NCI-H526 (cell line): ENCODE measurements at regions not wholly inside any gene's neighbourhood (a gene's known extent, or its start where the extent isn't known, plus 50 kb on each side); places are given as distances from the start of the nearest gene placed in this dataset.

Experiments
- DNase-seq, 2 experiments: peaks; one replicate each; lab custom pipeline; 2025; lab: John Stamatoyannopoulos, UW

DNA sequence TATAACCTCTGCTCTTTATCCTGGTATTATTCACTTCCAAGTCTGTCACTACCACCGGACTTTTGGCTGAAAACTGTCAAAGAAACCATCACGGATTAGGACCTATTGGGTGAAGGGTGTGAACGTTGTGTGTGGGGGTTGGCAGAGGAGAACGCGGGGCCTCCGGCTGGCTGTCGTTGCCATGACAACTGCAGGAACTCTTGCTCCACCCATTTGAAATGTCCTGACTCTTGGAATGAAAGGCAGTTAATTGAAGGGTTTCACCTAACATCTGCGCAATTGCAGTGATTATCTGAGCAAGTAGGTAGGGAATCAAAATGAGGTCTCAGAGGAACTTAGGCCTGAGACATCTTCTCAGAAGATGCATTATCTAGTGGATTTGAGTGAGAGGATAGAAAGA is 60.9 kb upstream of the CLMP start:
- DNase-seq: no peak

DNA sequence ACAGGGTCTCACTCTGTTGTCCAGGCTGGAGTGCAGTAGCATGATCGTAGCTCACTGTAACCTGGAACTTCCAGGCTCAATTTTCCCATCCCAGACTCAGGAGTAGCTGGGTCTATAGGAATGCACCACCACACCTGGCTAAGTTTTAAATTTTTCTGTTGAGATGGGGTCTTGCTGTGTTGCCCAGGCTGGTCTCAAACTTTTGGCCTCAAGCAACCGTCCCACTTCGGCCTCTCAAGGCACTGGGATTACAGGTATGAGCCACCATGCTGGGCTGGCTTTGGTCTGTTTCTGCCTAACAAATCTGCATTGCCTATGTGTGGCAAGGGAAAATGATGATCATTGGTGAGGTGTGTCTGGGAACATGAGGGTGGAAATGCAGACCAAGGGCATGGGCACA is 59.3 kb upstream of the CLMP start:
- DNase-seq: no peak

DNA sequence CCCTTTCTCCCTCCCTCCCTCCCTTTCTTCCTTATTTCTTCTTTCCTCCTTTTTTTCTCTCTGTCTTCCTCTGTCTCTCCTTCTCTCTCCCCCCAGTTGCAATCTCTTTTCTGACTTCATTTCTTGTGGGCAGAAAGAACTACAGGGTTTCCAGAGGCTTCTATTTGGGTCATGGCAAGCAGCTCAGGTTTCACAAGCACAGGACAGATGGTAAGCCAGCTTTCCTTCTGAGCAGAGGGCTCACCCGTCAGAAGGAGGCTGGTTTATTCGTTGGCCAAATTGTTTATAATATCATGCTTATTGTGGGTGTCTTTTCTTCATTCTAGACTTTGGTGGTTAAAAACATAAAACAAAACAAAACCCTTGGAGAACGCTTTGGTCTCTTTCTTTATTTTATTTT is 58.9 kb upstream of the CLMP start:
- no peak for DNase-seq

DNA sequence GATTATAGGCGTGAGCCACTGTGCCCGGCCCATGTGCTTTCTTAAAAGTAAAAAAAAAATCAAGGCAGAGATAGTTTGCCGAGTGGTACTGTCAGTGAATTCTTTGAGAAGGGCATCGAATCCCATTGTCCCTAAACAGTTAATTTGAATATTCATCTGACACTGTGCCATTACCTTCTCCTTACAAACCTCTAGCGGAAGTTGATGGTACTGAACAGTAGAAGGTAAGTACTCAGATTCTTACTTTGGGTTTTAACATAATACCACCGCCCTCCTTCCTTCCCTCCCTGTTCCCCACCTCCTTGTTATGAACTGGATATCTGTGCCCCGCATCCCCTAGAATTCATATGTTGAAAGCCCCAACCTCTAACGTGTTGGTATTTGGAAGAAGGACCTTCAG is 58.2 kb upstream of the CLMP start:
- DNase-seq: peak in 1 of 2 experiments; percentile 43

DNA sequence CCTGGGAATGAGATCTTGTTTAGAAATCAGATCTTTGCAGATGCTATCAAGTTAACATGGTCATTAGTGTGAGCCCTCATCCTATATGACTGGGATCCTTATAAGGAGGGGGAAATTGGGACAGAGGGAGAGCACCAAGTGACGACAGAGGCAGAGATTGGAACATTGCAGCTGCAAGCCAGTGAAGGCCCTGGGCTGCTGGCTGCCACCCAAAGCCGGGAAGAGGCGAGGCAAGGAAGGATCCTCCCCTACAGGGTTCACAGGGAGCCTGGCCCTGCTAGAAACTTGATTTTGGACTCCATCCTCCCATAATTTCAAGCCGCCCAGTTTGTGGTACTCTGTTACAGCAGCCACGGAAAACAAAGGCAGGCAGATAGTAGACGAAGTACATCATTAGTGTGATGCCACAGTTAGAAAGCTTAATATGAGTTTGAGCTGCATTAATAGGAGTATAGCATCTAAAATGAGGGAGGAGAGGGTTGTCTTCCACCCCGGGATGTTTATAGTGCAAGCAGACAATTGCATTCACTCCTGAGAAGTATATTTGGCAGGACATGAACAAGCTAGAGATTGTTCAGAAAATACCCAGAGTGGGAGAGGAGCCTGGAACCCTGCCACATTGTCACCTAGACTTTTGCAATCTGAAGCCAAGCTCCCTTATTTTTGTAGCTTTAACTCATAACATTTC is 56.8 kb upstream of the CLMP start:
- no peak for DNase-seq

DNA sequence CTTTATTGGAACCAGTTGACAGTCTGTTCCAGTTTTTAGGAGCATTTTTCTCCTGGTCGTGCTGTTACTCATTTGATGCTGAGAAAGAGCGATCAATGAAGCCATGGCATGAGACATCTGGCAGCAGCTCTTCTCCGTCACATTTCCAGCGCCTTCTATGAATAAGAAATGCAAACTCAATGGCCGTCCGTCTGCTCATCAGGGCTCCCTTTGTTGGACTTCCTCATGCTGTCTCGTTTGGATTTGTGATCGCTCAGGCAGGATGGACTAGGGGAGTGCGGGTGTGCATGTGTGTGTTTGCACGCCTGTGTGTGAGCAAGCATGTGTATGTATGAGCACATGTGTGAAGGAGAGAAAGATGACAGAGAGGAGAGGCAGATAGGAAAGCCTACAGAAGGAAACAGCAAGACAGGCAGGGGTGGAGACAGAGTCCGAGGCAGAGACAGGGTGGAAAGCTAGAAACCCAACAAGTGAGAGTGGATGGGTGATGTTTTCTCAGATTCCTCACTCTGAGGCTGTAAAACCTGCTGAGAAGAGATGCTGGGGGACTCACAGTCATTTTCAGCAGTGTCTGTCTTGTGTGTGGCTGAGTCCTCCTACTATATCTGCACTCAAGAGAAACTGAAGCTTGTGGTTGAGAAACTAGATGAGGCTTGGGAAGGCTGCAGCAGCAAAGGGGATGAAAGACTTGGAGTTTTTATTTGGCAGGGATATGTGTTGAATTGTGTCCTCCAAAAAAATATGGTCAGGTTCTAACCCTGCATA is 56.0 kb upstream of the CLMP start:
- no peak for DNase-seq

DNA sequence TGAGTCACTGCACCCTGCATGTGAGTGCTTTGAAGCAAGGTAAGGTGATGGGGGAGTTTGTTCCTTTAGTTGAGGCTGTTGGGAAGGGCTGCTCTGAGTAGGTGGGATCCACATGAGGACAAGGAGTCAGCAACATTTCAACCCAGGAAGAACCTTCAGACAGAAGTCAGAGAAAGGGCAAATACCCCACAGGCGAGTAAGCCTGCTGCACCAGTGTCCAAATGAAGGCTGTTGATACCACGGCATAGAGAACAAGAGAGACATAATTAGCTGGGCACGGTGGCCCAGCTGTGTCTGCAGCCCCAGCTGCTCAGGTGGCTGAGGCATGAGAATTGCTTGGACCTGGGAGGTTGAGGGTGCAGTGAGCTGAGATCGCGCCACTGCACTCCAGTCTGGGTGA is 54.3 kb upstream of the CLMP start:
- DNase-seq: no peak

DNA sequence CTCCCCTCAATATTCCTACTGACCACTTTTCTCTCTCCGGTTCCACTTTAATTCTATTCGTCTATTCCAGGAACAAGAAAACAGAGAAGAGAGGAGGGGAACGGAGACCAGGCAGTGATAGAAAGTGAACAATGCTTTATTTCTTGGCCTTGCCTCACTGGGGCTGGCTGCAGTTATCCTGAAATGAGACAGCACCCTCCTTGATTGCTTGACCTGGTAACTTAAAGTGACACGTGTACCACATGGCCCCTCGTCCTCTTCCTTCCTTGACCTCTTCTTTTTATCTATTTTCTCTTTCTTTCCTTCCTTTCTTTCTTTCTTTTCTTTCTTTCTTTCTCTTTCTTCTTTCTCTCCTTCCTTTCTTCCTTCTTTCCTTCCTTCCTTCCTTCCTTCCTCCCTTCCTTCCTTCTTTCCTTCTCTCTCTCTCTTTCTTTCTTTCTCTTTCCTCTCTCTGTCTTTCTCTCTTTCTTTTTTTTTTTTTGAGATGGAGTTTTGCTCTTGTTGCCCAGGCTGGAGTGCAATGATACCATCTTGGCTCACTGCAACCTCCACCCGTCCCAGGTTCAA is 52.8 kb upstream of the CLMP start:
- peak in 1 of 2 experiments; percentile 21 for DNase-seq

DNA sequence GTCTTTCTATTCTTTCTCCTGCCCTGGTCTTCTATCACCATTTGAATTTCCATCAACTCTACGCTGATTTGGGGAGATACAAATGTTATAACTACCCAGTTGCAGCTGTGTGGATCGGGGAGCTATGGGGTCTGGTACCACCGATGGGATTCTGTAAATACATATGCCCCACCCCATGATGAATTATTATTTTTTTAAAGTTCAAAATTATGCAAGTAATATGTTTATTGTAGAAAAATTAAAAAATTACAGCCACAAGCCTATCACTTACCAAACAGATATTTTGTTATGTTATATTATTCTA is 52.4 kb upstream of the CLMP start:
- DNase-seq: no peak

DNA sequence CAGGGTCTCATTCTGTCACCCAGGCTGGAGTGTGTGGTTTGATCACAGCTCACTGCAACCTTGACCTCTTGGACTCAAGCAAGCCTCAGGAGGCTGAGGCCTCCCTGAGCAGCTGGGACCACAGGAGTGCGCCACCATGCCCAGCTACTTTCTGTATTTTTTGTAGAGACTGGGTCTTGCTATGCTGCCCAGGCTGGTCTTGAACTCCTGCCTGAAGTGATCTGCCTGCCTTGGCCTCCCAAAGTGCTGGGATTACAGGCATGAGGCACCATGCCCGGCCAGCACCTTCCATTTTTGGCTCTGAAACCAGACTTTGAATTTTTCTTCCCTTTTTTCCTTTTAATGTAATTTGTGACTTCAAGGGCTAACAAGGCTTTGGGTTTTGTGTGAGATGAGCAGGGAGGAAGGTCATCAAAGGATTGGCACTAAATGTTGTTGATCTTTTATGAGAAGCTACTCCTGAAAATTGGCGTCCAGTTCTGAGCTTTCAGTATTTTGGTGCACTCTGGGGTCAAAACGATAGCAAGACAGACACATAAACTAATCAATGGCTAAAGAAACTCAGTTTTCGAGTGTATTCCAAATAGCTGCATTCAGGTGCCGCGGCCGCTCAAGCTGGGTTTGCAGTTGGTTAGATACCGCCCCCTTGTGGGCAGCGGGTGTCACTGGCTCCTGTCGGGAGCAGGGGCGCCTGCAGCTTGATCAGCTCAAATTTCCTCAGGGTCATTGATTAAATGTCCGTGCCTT is 51.9 kb upstream of the CLMP start:
- peak; percentile 66 to 98 for DNase-seq

DNA sequence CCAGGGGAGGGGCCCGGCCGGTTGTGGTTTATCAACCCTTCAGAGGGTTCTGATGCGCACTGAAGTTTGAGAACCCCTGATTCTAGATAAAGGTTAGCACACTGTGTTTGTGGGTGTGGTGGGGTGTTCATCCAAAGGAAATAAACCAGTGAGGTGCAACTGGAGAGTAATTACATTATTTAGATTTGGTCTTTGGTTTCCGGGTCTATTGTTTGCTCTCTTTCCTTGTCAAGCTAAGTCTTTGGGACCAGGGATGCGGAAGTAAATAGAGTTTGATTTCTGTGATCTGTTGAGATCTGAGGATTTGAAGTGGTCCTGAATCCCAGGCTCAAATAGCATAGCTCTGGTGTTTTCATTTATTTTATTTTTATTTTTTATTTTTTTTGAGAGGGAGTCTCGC is 50.5 kb upstream of the CLMP start:
- no peak for DNase-seq
